HG03558 (cell line): ENCODE measurements at regions not wholly inside any gene's neighbourhood (a gene's known extent, or its start where the extent isn't known, plus 50 kb on each side); places are given as distances from the start of the nearest gene placed in this dataset.
A peak's percentile ranks its signal among the peaks of the same experiment; 100 is the strongest.
"Not testable (repeated sequence)": the region's sequence is repeated elsewhere in the genome, so short reads cannot be mapped to it uniquely, and the experiment has no call there.

Source experiments
- ATAC-seq: cut with Tn5 transposase; IDR thresholded peaks from one replicate; pipeline ENCODE4 v1.9.1; 2021; ENCODE audit warnings: moderate number of reproducible peaks; ENCODE audit not compliant: unreplicated experiment; ENCODE audit errors: extremely low read depth

GRCh38 chr5:102660111-102660510, 95.0 kb upstream of the PAM start:
- no peak for ATAC-seq

- no peak for ATAC-seq
Observed at GRCh38 chr5:102663749-102664530, 91.2 kb upstream of the PAM start.

GRCh38 chr5:102664616-102665335, 90.3 kb upstream of the PAM start:
- no peak for ATAC-seq

- ATAC-seq = no peak
Observed at GRCh38 chr5:102666164-102666946, 88.8 kb upstream of the PAM start.

GRCh38 chr5:102668220-102668932, 86.7 kb upstream of the PAM start:
- ATAC-seq = no peak

- no peak for ATAC-seq
Observed at GRCh38 chr5:102670224-102670836, 84.8 kb upstream of the PAM start.

GRCh38 chr5:102671033-102671734, 83.9 kb upstream of the PAM start:
- ATAC-seq = not testable (repeated sequence)

GRCh38 chr5:102678267-102679058, 76.6 kb upstream of the PAM start:
- no peak for ATAC-seq

GRCh38 chr5:102681403-102681983, 73.6 kb upstream of the PAM start:
- ATAC-seq = peak; percentile 83

GRCh38 chr5:102682101-102682647, 72.9 kb upstream of the PAM start:
- ATAC-seq = no peak

- ATAC-seq = not testable (repeated sequence)
Observed at GRCh38 chr5:102688076-102688475, 67.0 kb upstream of the PAM start.

GRCh38 chr5:102688581-102689342, 66.3 kb upstream of the PAM start:
- not testable (repeated sequence) for ATAC-seq

- no peak for ATAC-seq
Observed at GRCh38 chr5:102690910-102691309, 64.2 kb upstream of the PAM start.

- no peak for ATAC-seq
Observed at GRCh38 chr5:102691434-102691833, 63.7 kb upstream of the PAM start.

GRCh38 chr5:102700120-102700831, 54.8 kb upstream of the PAM start:
- no peak for ATAC-seq

- no peak for ATAC-seq
Observed at GRCh38 chr5:102700916-102701315, 54.2 kb upstream of the PAM start.

GRCh38 chr5:102701748-102702147, 53.4 kb upstream of the PAM start:
- no peak for ATAC-seq
